K562 (cell line): ENCODE measurements at regions not wholly inside any gene's neighbourhood (a gene's known extent, or its start where the extent isn't known, plus 50 kb on each side); places are given as distances from the start of the nearest gene placed in this dataset.

Source experiments
- ATAC-seq: fragments of 200-7000 bp; cut with Tn5 transposase; 3 replicates; pipeline ENCODE4 v1.9.1; 2020; ENCODE audit warnings: moderate library complexity
- BruUV-seq: library from RNA; stranded (reverse); fragments of 400-500 nt; replicated peaks from 2 replicates; lab custom pipeline; 2021; lab: Mats Ljungman, UMichigan
- CTCF ChIA-PET: fragments of 300-600 bp; formaldehyde crosslinking; extraction: SDS; loops from one replicate; lab custom pipeline; 2021; ENCODE audit warnings: low intra/inter-chr PET ratio; lab: Yijun Ruan, JAX
- POLR2A ChIA-PET: fragments of 300-600, 350-650 bp; sonication (Branson Sonifier 250); formaldehyde crosslinking; extraction: SDS; loops from one replicate; lab custom pipeline; 2021; ENCODE audit warnings: antibody characterized with exemption, inconsistent platforms; lab: Yijun Ruan, JAX
- DNase-seq, 4 experiments: peaks; one replicate each; pipeline versions ENCODE4 v3.0.0 to v3.0.0-alpha.2; 2011 to 2018; ENCODE audit warnings: low spot score in 3 of 4, mixed read lengths in 3 of 4; ENCODE audit errors: extremely low read depth in 1 of 4
- FAIRE-seq: peaks from 2 replicates; lab custom pipeline; 2011; peaks lifted over from hg19 to GRCh38; lab: Jason Lieb, UNC
- H2AFZ ChIP-seq: 2 replicates; pipeline ENCODE4 v1.6.0; 2011; ENCODE audit warnings: low read depth, low read length, control low read depth, inconsistent platforms
- H3K27ac ChIP-seq: fragments of 200-600 bp; 3 replicates; pipeline ENCODE4 v1.8.0; 2011; ENCODE audit warnings: low read depth, mild to moderate bottlenecking, control low read depth, inconsistent platforms, low read length, moderate library complexity, mixed read lengths; ENCODE audit errors: extremely low read depth
- H3K27me3 ChIP-seq, 2 experiments: fragments of 300-600 bp in 1 of 2; 2 replicates in 1 of 2; 3 replicates in 1 of 2; pipeline versions ENCODE4 v1.6.0 to v1.8.0; 2011; ENCODE audit warnings: inconsistent platforms in 2 of 2, low read length in 2 of 2, mild to moderate bottlenecking in 1 of 2, mixed read lengths in 1 of 2, moderate library complexity in 1 of 2; ENCODE audit not compliant: control insufficient read depth in 2 of 2, insufficient read depth in 2 of 2
- H3K36me3 ChIP-seq: fragments of 300-600 bp; 3 replicates; pipeline ENCODE4 v1.8.0; 2011; ENCODE audit warnings: mild to moderate bottlenecking, low read length, inconsistent platforms; ENCODE audit not compliant: control insufficient read depth, insufficient read depth
- H3K4me1 ChIP-seq, 2 experiments: fragments of 200-600 bp in 1 of 2; replicated peaks in 1 of 2; 2 replicates in 1 of 2; 3 replicates in 1 of 2; pipeline versions ENCODE4 v1.5.1 to v1.8.0; 2011; ENCODE audit warnings: inconsistent platforms in 2 of 2, low read length in 2 of 2, mild to moderate bottlenecking in 1 of 2, mixed read lengths in 1 of 2, moderate library complexity in 1 of 2; ENCODE audit not compliant: control insufficient read depth in 2 of 2, insufficient read depth in 2 of 2
- H3K4me2 ChIP-seq: 2 replicates; pipeline ENCODE4 v1.6.1; 2011; ENCODE audit warnings: low read length, control low read depth, inconsistent platforms, mixed read lengths; ENCODE audit not compliant: insufficient read depth
- H3K4me3 ChIP-seq: fragments of 200-600 bp; sonication (generic), shearing (Covaris generic); 2 replicates; pipeline ENCODE4 v1.5.1; 2016; ENCODE audit warnings: control low read depth, inconsistent platforms
- H3K79me2 ChIP-seq: fragments of 200-600 bp; 3 replicates; pipeline ENCODE4 v1.8.0; 2011; ENCODE audit warnings: low read length, inconsistent platforms; ENCODE audit not compliant: control insufficient read depth, insufficient read depth
- H3K9ac ChIP-seq, 2 experiments: 2 replicates each; pipeline versions ENCODE4 v1.6.0 to v1.6.1; 2011; ENCODE audit warnings: low read depth in 2 of 2, low read length in 2 of 2, control low read depth in 1 of 2, inconsistent platforms in 1 of 2, mild to moderate bottlenecking in 1 of 2, mixed read lengths in 1 of 2; ENCODE audit not compliant: insufficient read depth in 1 of 2
- H3K9me1 ChIP-seq: one replicate; pipeline ENCODE4 v1.6.0; 2011; ENCODE audit warnings: inconsistent platforms, mild to moderate bottlenecking, low read length, moderate library complexity; ENCODE audit not compliant: control insufficient read depth, insufficient read depth
- H3K9me3 ChIP-seq: replicated peaks from 2 replicates; pipeline ENCODE4 v1.5.1; 2011; ENCODE audit warnings: low read depth, low read length, inconsistent platforms; ENCODE audit not compliant: control insufficient read depth, insufficient read depth
- H4K20me1 ChIP-seq: replicated peaks from 2 replicates; pipeline ENCODE4 v1.6.1; 2011; ENCODE audit warnings: low read length, inconsistent platforms, mixed read lengths; ENCODE audit not compliant: control insufficient read depth, insufficient read depth
- GTF2E2 ChIP-seq: fragments of 200-800 bp; sonication (Bioruptor generic); IDR thresholded peaks from 2 replicates; pipeline ENCODE4 v1.6.1; 2016; ENCODE audit warnings: missing genetic modification characterization, missing compliant biosample characterization
- HDAC1 ChIP-seq, 2 experiments: fragments of 450-650 bp; IDR thresholded peaks; 2 replicates each; pipeline ENCODE4 v1.6.1; 2016 to 2017; ENCODE audit warnings: inconsistent platforms in 1 of 2, mild to moderate bottlenecking in 1 of 2, moderate library complexity in 1 of 2
- MAZ ChIP-seq, 2 experiments: fragments of 450-650 bp in 1 of 2; sonication (generic) in 1 of 2; formaldehyde crosslinking; IDR thresholded peaks in 1 of 2; conservative IDR thresholded peaks in 1 of 2; 2 replicates each; pipeline versions ENCODE4 v1.4.0 to v1.5.0; 2020; ENCODE audit warnings: mild to moderate bottlenecking in 1 of 2, missing genetic modification reagents in 1 of 2
- PML ChIP-seq: IDR thresholded peaks from 2 replicates; pipeline ENCODE4 v1.6.1; 2012; ENCODE audit warnings: low read length, inconsistent platforms
- POLR3G ChIP-seq: IDR thresholded peaks from 2 replicates; pipeline ENCODE4 v1.6.1; 2011; ENCODE audit not compliant: insufficient read length, insufficient replicate concordance; ENCODE audit errors: extremely low read depth
- SMARCA5 ChIP-seq: fragments of 450-650 bp; IDR thresholded peaks from 2 replicates; pipeline ENCODE4 v1.6.1; 2016
- ZFX ChIP-seq: sonication (generic); formaldehyde crosslinking; IDR thresholded peaks from 2 replicates; pipeline ENCODE4 v1.8.0; 2022; ENCODE audit warnings: mild to moderate bottlenecking, missing genetic modification reagents, moderate library complexity
- ZNF121 ChIP-seq: sonication (generic); formaldehyde crosslinking; conservative IDR thresholded peaks from 2 replicates; pipeline ENCODE4 v1.8.0; 2022; ENCODE audit warnings: missing genetic modification reagents
- ZNF140 ChIP-seq: fragments of 250-450 bp; sonication (Bioruptor Pico); IDR thresholded peaks from 2 replicates; pipeline ENCODE4 v1.8.0; 2021; ENCODE audit warnings: moderate library complexity, mild to moderate bottlenecking, inconsistent platforms
- ZNF707 ChIP-seq: fragments of 250-450 bp; sonication (Bioruptor Pico); conservative IDR thresholded peaks from 2 replicates; pipeline ENCODE4 v1.8.0; 2022; ENCODE audit warnings: inconsistent platforms, mild to moderate bottlenecking, moderate library complexity
- WGBS: fragments of 100-300 bp; shearing (Covaris generic); methylation state at CpG from one replicate; pipeline ENCODE4 v1.1.6; 2016; ENCODE audit warnings: low coverage, mixed read lengths; ENCODE audit not compliant: insufficient coverage; ENCODE audit errors: missing lambda C conversion rate; 5-methylcytosine and 5-hydroxymethylcytosine counted together
- in situ Hi-C: fragments of 300-500 bp; cut with MboI; formaldehyde crosslinking; loops from 4 replicates; pipeline ENCODE4 v1.15.0; 2018; ENCODE audit warnings: inconsistent platforms, mixed read lengths
- intact Hi-C: fragments of 100-400 bp; cut with micrococcal nuclease; formaldehyde crosslinking; loops from 2 replicates; pipeline ENCODE4 v1.14.2; 2022
- TF ChIP-seq, protein P1 (sequence below): fragments of 450-650 bp; IDR thresholded peaks from 2 replicates; pipeline ENCODE4 v1.6.1; 2016; ENCODE audit warnings: low read depth, mild to moderate bottlenecking, moderate library complexity
- TF ChIP-seq, protein P2 (sequence below): fragments of 450-650 bp; IDR thresholded peaks from 2 replicates; pipeline ENCODE4 v1.6.1; 2017; ENCODE audit warnings: antibody characterized with exemption, mild to moderate bottlenecking
- TF ChIP-seq, protein P3 (sequence below): IDR thresholded peaks from 2 replicates; pipeline ENCODE4 v1.6.1; 2011; ENCODE audit not compliant: insufficient read length; ENCODE audit errors: extremely low read depth
- TF ChIP-seq, protein P4 (sequence below): fragments of 250-450 bp; sonication (Bioruptor Pico); IDR thresholded peaks from 2 replicates; pipeline ENCODE4 v1.8.0; 2022; ENCODE audit warnings: inconsistent platforms

DNA sequence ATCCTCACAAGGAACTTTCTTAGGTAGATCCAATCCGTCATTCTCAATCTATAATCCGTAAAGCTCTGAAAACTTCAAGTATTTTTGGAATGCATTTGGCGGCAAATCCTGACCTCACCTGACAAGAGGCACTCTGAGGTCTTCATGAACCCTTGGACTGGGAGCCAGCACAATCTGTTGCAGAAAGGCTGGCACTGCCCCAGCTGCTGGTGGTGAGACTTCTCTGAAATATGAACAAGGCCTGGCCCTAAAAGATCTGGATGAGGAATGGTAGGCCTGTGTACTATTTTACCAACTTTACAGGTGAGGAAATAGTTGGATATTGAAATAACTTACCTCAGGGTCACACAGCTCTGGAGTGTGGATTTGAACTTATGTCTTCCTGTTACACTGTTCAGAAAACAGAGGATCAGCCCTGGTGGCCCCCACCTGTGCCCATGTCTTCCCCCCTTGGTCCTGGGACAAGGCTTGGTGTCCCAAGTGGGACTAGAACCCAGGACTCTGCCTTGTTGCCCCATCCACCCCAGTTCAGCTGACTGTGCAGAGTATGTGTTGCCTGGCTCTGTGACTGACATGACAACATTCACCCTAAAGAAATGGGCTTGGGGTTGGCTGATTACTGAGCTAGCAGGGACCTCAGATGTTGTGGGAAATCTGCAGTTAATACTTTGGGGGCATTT lies 471.4 kb downstream of the MN1 start:
- no peaks in the 10 kb centered on the region for H3K36me3 ChIP-seq
- ATAC-seq (no peak), DNase-seq (no peak), FAIRE-seq (no peak)
- TF ChIP-seq ZNF140 (CRISPR knock-in tag) = no peak
- TF ChIP-seq, protein P1, sequence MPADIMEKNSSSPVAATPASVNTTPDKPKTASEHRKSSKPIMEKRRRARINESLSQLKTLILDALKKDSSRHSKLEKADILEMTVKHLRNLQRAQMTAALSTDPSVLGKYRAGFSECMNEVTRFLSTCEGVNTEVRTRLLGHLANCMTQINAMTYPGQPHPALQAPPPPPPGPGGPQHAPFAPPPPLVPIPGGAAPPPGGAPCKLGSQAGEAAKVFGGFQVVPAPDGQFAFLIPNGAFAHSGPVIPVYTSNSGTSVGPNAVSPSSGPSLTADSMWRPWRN = no peak
- TF ChIP-seq, protein P2, sequence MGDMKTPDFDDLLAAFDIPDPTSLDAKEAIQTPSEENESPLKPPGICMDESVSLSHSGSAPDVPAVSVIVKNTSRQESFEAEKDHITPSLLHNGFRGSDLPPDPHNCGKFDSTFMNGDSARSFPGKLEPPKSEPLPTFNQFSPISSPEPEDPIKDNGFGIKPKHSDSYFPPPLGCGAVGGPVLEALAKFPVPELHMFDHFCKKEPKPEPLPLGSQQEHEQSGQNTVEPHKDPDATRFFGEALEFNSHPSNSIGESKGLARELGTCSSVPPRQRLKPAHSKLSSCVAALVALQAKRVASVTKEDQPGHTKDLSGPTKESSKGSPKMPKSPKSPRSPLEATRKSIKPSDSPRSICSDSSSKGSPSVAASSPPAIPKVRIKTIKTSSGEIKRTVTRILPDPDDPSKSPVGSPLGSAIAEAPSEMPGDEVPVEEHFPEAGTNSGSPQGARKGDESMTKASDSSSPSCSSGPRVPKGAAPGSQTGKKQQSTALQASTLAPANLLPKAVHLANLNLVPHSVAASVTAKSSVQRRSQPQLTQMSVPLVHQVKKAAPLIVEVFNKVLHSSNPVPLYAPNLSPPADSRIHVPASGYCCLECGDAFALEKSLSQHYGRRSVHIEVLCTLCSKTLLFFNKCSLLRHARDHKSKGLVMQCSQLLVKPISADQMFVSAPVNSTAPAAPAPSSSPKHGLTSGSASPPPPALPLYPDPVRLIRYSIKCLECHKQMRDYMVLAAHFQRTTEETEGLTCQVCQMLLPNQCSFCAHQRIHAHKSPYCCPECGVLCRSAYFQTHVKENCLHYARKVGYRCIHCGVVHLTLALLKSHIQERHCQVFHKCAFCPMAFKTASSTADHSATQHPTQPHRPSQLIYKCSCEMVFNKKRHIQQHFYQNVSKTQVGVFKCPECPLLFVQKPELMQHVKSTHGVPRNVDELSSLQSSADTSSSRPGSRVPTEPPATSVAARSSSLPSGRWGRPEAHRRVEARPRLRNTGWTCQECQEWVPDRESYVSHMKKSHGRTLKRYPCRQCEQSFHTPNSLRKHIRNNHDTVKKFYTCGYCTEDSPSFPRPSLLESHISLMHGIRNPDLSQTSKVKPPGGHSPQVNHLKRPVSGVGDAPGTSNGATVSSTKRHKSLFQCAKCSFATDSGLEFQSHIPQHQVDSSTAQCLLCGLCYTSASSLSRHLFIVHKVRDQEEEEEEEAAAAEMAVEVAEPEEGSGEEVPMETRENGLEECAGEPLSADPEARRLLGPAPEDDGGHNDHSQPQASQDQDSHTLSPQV = no peak
- TF ChIP-seq, protein P3, sequence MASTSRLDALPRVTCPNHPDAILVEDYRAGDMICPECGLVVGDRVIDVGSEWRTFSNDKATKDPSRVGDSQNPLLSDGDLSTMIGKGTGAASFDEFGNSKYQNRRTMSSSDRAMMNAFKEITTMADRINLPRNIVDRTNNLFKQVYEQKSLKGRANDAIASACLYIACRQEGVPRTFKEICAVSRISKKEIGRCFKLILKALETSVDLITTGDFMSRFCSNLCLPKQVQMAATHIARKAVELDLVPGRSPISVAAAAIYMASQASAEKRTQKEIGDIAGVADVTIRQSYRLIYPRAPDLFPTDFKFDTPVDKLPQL = no peak
- no peak for TF ChIP-seq ZNF707
- TF ChIP-seq, protein P4, sequence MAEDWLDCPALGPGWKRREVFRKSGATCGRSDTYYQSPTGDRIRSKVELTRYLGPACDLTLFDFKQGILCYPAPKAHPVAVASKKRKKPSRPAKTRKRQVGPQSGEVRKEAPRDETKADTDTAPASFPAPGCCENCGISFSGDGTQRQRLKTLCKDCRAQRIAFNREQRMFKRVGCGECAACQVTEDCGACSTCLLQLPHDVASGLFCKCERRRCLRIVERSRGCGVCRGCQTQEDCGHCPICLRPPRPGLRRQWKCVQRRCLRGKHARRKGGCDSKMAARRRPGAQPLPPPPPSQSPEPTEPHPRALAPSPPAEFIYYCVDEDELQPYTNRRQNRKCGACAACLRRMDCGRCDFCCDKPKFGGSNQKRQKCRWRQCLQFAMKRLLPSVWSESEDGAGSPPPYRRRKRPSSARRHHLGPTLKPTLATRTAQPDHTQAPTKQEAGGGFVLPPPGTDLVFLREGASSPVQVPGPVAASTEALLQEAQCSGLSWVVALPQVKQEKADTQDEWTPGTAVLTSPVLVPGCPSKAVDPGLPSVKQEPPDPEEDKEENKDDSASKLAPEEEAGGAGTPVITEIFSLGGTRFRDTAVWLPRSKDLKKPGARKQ (CRISPR knock-in tag) = no peak
- TF ChIP-seq HDAC1 (IDR thresholded peaks at IDR 0.05) = no peak
- no peak for TF ChIP-seq POLR3G
- no peak for TF ChIP-seq SMARCA5
- no peak for TF ChIP-seq ZFX
- no peak for TF ChIP-seq PML
- TF ChIP-seq ZNF121 (CRISPR knock-in tag) = no peak
- TF ChIP-seq MAZ (CRISPR knock-in tag; conservative IDR thresholded peaks at IDR 0.05 in 1 of 2, IDR thresholded peaks at IDR 0.05 in 1 of 2) = no peak
- no peak for TF ChIP-seq GTF2E2
- ChIA-PET CTCF (no interaction called here), POLR2A (interaction anchor here (0.5 to 1.4 kb wide), 2 partner anchors 14 to 41 kb away, joined by 3 to 4 read pairs; no protein-coding TSS in a partner anchor)
- H4K20me1 ChIP-seq = no peaks in the 10 kb centered on the region
- H3K4me1 ChIP-seq = no peaks in the 10 kb centered on the region
- no peaks in the 10 kb centered on the region for H3K9me3 ChIP-seq
- peaks cover 0 to 6% of the 10 kb centered on the region in 2 experiments; a peak in 1 of 5 replicates for H3K27me3 ChIP-seq
- no peak overlapping the region for H3K4me2 ChIP-seq
- no peak overlapping the region for H2AFZ ChIP-seq
- WGBS = 4% methylated on average over 3 of the region's 3 CpGs
- H3K9me1 ChIP-seq = no peaks in the 10 kb centered on the region
- no peak overlapping the region for H3K27ac ChIP-seq
- H3K79me2 ChIP-seq = no peaks in the 10 kb centered on the region
- no TSS peak for BruUV-seq
- H3K9ac ChIP-seq = no peak overlapping the region
- intact Hi-C loops = no loop called here
- no peak overlapping the region for H3K4me3 ChIP-seq
- in situ Hi-C loops = no loop called here
